ENCODE measurements at regions not wholly inside any gene's neighbourhood (a gene's known extent, or its start where the extent isn't known, plus 50 kb on each side); places are given as distances from the start of the nearest gene placed in this dataset.

- TF ChIP-seq, protein P1, sequence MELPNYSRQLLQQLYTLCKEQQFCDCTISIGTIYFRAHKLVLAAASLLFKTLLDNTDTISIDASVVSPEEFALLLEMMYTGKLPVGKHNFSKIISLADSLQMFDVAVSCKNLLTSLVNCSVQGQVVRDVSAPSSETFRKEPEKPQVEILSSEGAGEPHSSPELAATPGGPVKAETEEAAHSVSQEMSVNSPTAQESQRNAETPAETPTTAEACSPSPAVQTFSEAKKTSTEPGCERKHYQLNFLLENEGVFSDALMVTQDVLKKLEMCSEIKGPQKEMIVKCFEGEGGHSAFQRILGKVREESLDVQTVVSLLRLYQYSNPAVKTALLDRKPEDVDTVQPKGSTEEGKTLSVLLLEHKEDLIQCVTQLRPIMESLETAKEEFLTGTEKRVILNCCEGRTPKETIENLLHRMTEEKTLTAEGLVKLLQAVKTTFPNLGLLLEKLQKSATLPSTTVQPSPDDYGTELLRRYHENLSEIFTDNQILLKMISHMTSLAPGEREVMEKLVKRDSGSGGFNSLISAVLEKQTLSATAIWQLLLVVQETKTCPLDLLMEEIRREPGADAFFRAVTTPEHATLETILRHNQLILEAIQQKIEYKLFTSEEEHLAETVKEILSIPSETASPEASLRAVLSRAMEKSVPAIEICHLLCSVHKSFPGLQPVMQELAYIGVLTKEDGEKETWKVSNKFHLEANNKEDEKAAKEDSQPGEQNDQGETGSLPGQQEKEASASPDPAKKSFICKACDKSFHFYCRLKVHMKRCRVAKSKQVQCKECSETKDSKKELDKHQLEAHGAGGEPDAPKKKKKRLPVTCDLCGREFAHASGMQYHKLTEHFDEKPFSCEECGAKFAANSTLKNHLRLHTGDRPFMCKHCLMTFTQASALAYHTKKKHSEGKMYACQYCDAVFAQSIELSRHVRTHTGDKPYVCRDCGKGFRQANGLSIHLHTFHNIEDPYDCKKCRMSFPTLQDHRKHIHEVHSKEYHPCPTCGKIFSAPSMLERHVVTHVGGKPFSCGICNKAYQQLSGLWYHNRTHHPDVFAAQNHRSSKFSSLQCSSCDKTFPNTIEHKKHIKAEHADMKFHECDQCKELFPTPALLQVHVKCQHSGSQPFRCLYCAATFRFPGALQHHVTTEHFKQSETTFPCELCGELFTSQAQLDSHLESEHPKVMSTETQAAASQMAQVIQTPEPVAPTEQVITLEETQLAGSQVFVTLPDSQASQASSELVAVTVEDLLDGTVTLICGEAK (IDR thresholded peaks at IDR 0.05) = no peak
- TF ChIP-seq, protein P1 (CRISPR knock-in tag; IDR thresholded peaks at IDR 0.05) = peak; percentile 66; the same call in 1 of the 2 replicates
- TF ChIP-seq MIER3 (CRISPR knock-in tag; IDR thresholded peaks at IDR 0.05; ENCODE audit: borderline replicate concordance) (peak; percentile 95; the same call in 1 of the 2 replicates), EP300 (IDR thresholded peaks at IDR 0.05; ENCODE audit: low read depth in 2 of 2, low read length in 2 of 2) (peak in 1 of 2 experiments; percentile 85; a peak in 2 of 4 replicates), EP300 (CRISPR knock-in tag; IDR thresholded peaks at IDR 0.05; ENCODE audit: borderline replicate concordance) (peak; percentile 85; the same call in 1 of the 2 replicates), JUN (CRISPR knock-in tag; IDR thresholded peaks at IDR 0.05) (peak; percentile 74; the same call in 1 of the 2 replicates), PREB (CRISPR knock-in tag; IDR thresholded peaks at IDR 0.05) (no peak), KAT7 (CRISPR knock-in tag; IDR thresholded peaks at IDR 0.05; ENCODE audit: borderline replicate concordance) (no peak), KDM3A (CRISPR knock-in tag; IDR thresholded peaks at IDR 0.05; ENCODE audit: low read depth) (0 out of 2 replicates have a peak, but pooled peaks have one; percentile 59), TCF12 (IDR thresholded peaks at IDR 0.05) (no peak), TCF12 (CRISPR knock-in tag; IDR thresholded peaks at IDR 0.05) (peak; percentile 83; the same call in 1 of the 2 replicates), MBD4 (IDR thresholded peaks at IDR 0.05; ENCODE audit: borderline replicate concordance, low read length) (peak; percentile 86; the same call in 1 of the 2 replicates), ZSCAN31 (CRISPR knock-in tag; IDR thresholded peaks at IDR 0.05; ENCODE audit: low read depth) (no peak)
- TF ChIP-seq, protein P2, sequence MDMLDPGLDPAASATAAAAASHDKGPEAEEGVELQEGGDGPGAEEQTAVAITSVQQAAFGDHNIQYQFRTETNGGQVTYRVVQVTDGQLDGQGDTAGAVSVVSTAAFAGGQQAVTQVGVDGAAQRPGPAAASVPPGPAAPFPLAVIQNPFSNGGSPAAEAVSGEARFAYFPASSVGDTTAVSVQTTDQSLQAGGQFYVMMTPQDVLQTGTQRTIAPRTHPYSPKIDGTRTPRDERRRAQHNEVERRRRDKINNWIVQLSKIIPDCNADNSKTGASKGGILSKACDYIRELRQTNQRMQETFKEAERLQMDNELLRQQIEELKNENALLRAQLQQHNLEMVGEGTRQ (IDR thresholded peaks at IDR 0.05; ENCODE audit: low read depth, low read length) = no peak
- TF ChIP-seq, protein P2 (CRISPR knock-in tag; IDR thresholded peaks at IDR 0.05; ENCODE audit: borderline replicate concordance) = 0 out of 2 replicates have a peak, but pooled peaks have one; percentile 23
- TF ChIP-seq, protein P3, sequence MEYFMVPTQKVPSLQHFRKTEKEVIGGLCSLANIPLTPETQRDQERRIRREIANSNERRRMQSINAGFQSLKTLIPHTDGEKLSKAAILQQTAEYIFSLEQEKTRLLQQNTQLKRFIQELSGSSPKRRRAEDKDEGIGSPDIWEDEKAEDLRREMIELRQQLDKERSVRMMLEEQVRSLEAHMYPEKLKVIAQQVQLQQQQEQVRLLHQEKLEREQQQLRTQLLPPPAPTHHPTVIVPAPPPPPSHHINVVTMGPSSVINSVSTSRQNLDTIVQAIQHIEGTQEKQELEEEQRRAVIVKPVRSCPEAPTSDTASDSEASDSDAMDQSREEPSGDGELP (IDR thresholded peaks at IDR 0.05; ENCODE audit: borderline replicate concordance, low read depth) = peak; percentile 89
These were observed 79.9 kb upstream of the ATP1A1 start (continued) for GRCh38 chr1:116292929-116293725.
